ENCODE measurements at regions not wholly inside any gene's neighbourhood (a gene's known extent, or its start where the extent isn't known, plus 50 kb on each side); places are given as distances from the start of the nearest gene placed in this dataset.
"Not testable (repeated sequence)": the region's sequence is repeated elsewhere in the genome, so short reads cannot be mapped to it uniquely, and the experiment has no call there.

GRCh38 chr11:24267014-24267413, 229.8 kb upstream of the LUZP2 start:
- DNase-seq (ENCODE audit: low spot score) = no peak

- DNase-seq (ENCODE audit: low spot score) = no peak
Measured at GRCh38 chr11:24271798-24272197, 225.1 kb upstream of the LUZP2 start.

GRCh38 chr11:24274214-24274781, 222.6 kb upstream of the LUZP2 start:
- DNase-seq (ENCODE audit: low spot score) = not testable (repeated sequence)

GRCh38 chr11:24286238-24286637, 210.6 kb upstream of the LUZP2 start:
- DNase-seq (ENCODE audit: low spot score) = no peak

- no peak for DNase-seq (ENCODE audit: low spot score)
Measured at GRCh38 chr11:24289301-24289700, 207.6 kb upstream of the LUZP2 start.

GRCh38 chr11:24293964-24294363, 202.9 kb upstream of the LUZP2 start:
- no peak for DNase-seq (ENCODE audit: low spot score)

- DNase-seq (ENCODE audit: low spot score) = no peak
Measured at GRCh38 chr11:24295360-24295759, 201.5 kb upstream of the LUZP2 start.

- DNase-seq (ENCODE audit: low spot score) = no peak
Measured at GRCh38 chr11:24297461-24297860, 199.4 kb upstream of the LUZP2 start.

GRCh38 chr11:24298146-24298545, 198.7 kb upstream of the LUZP2 start:
- DNase-seq (ENCODE audit: low spot score) = no peak

- DNase-seq (ENCODE audit: low spot score) = no peak
Measured at GRCh38 chr11:24311974-24312373, 184.9 kb upstream of the LUZP2 start.

- DNase-seq (ENCODE audit: low spot score) = no peak
Measured at GRCh38 chr11:24312464-24313238, 184.2 kb upstream of the LUZP2 start.

- no peak for DNase-seq (ENCODE audit: low spot score)
Measured at GRCh38 chr11:24321229-24321628, 175.6 kb upstream of the LUZP2 start.

- no peak for DNase-seq (ENCODE audit: low spot score)
Measured at GRCh38 chr11:24324211-24324610, 172.6 kb upstream of the LUZP2 start.

- DNase-seq (ENCODE audit: low spot score) = no peak
Measured at GRCh38 chr11:24344222-24344621, 152.6 kb upstream of the LUZP2 start.

GRCh38 chr11:24348908-24349307, 147.9 kb upstream of the LUZP2 start:
- no peak for DNase-seq (ENCODE audit: low spot score)

- DNase-seq (ENCODE audit: low spot score) = no peak
Measured at GRCh38 chr11:24351179-24351578, 145.7 kb upstream of the LUZP2 start.

- DNase-seq (ENCODE audit: low spot score) = peak; percentile 8
Measured at GRCh38 chr11:24356501-24356900, 140.4 kb upstream of the LUZP2 start.

GRCh38 chr11:24357620-24358410, 139.0 kb upstream of the LUZP2 start:
- no peak for DNase-seq (ENCODE audit: low spot score)

GRCh38 chr11:24372491-24372890, 124.4 kb upstream of the LUZP2 start:
- no peak for DNase-seq (ENCODE audit: low spot score)

GRCh38 chr11:24373516-24373915, 123.3 kb upstream of the LUZP2 start:
- no peak for DNase-seq (ENCODE audit: low spot score)

- no peak for DNase-seq (ENCODE audit: low spot score)
Measured at GRCh38 chr11:24375351-24375750, 121.5 kb upstream of the LUZP2 start.

GRCh38 chr11:24375931-24376330, 120.9 kb upstream of the LUZP2 start:
- DNase-seq (ENCODE audit: low spot score) = no peak

- DNase-seq (ENCODE audit: low spot score) = no peak
Measured at GRCh38 chr11:24383137-24383536, 113.7 kb upstream of the LUZP2 start.
